Ammon's horn (tissue), 1 donor: ENCODE measurements at regions not wholly inside any gene's neighbourhood (a gene's known extent, or its start where the extent isn't known, plus 50 kb on each side); places are given as distances from the start of the nearest gene placed in this dataset.
"Not testable (repeated sequence)": the region's sequence is repeated elsewhere in the genome, so short reads cannot be mapped to it uniquely, and the experiment has no call there.

Experiments used
- DNase-seq: peaks from one replicate; pipeline ENCODE4 v3.0.0-alpha.2; 2016; ENCODE audit warnings: low spot score

DNA sequence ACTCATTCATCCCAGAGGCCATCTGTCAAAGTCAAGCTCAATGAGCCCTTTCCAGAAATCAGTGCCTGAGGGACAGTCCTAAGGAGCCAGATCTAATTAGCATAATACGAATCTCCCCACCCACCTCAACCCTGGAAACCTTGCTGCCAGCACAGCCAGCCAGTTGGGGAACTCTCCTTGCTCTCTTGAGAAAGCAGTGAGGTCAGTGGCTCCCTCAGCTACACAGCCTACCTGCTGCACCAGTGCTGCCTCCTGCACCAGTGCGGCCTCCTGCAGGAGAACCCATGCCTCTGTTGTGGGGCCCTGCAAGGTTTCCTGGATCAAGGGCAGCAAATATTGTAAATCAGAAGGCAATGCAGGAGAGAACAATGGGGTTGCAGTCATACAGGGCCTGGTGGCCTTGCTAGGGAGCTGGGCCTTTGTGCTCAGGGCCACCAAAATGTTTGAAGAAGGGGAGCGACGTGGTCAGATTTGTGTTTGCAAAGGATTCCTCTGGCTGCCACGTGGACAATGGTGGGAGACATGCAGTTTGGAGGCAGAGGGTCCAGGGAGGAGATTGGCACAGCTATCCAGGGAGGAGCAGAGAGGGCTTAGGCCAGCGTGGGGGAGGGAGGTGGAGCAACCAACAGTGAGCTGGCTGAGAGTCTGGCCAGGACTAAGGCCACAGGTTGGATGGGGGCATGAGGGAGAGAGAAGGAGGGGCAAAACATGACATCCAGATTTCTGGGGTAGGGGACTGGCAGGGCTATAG lies 124.3 kb upstream of the MAMLD1 start:
- no peak for DNase-seq

DNA sequence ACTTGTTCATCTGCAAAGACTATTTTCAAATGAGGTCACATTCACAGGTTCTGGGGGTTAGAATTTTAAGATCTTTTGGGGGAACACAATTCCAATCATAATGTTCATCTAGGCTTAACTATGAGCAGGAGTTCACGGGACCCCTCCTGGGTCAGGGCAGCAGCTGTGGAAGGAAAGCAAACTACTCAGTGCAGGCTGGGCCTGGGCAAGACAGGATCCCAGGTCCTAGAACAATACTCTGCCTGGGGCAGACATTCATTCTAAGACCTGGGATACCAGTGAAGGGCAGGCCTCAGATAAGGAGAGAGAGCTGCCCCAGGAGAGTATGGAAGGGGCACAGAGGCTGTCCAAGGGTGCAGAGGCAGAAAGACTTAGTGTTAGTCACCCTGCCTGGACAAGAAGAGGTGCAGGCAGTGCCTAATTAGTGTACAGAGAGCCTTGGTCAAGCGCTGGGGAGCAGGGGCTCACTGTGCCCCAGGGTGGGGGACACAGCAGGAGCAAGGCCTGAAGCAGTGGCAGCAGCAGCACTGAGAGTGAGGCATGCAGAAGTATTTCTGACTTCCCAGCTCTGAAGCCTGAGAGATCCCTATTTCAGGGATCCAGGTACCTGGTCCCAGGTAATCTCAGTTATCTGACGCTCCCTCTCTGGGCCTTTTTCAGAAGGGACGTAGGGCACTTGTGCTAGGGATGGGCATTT lies 123.0 kb upstream of the MAMLD1 start:
- DNase-seq = no peak

- no peak for DNase-seq
Observed at GRCh38 chrX:150240643-150240970, 122.5 kb upstream of the MAMLD1 start.

DNA sequence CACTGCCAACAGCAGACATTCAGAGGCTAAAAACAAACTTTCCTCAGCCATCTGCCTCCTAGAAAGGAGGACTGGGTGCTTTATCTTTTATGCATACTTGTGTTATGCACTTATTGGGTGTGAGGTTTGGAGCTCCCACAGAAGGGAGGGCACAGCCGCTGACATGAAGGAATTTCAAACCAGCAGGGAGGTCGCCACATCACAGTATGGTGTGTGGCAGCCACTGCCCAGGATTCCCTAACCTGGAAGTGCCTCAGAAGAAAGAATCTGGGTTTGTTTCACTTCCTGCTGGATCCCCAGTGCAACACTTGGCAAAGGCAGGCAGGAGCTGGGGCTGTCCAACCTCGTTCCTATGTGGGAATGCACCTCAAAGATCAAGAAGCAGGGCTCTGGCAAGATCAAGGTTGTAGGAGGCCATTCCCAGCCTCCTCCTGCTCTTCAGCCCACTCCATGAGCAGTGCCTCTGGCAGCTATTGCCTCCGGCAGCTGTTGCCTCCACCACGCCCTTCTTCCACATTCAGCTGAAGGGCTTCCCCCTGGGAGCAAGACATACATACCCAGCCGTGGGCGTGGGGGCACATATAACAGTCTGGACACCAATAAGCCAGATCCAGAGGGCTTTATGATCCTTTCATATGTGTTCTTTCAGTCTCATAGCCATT lies 109.0 kb upstream of the MAMLD1 start:
- DNase-seq = no peak

GRCh38 chrX:150254909-150255308 lies 108.2 kb upstream of the MAMLD1 start:
- DNase-seq = no peak

GRCh38 chrX:150255441-150256296 lies 107.4 kb upstream of the MAMLD1 start:
- DNase-seq = no peak

- no peak for DNase-seq
Observed at GRCh38 chrX:150256297-150256650, 106.8 kb upstream of the MAMLD1 start.

- DNase-seq = no peak
Observed at GRCh38 chrX:150257353-150258175, 105.6 kb upstream of the MAMLD1 start.

DNA sequence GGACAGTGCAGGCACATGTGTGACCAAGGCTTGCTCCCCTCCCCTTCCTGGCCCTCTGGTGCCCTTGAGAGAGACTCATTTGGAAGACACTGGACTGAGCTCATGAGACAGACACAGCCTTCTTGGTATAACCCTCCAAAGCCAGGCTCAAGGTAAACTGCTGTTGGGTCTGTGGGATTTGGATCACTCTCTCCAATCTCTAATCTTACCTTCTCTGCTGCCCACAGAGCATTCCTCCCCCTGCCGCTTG lies 105.0 kb upstream of the MAMLD1 start:
- DNase-seq = no peak

DNA sequence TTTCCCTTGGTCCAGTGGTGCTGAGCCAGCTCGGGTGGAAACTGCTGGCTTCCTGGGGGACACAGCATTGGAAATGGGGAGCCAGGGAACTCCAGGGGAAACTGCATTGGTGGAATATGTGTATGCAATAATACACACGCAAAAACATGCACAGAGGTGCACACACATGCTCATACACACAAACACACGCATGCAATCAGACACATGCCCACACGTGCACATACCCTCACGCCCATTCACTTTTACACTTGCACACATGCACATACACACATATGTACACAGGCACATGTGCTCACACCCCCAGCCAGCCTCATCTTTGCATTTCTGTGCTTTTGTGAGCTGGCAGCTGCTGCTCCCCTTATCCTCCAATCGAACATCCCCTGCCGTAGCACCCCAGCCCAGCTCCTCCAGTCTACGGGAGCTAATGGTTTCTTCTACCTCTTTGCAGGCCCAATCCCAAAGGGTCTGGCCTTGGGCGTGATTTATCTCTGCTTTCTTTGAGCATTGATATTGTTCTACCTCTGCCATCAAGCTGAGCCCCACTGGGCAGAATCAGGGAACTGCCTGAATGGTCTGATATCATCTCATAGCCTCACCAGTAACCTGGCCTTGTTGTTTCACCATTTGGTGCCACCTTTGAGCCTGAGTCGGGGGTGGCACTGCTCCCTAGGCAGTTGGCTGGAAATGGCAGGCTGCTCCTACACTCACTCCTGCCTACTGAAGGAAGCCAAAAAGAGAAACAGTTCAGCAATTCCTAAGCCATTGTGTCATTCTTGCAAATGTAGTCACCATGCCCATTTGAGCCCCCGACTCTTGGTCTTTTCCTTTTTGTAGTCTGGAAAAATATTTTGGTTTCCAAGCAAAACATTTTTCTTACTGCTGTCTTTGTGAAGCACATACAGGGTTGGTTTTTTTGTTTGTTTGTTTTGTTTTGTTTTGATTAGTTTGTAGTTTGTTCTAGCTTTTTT lies 104.4 kb upstream of the MAMLD1 start:
- DNase-seq = no peak

- no peak for DNase-seq
Observed at GRCh38 chrX:150262456-150262855, 100.7 kb upstream of the MAMLD1 start.

DNA sequence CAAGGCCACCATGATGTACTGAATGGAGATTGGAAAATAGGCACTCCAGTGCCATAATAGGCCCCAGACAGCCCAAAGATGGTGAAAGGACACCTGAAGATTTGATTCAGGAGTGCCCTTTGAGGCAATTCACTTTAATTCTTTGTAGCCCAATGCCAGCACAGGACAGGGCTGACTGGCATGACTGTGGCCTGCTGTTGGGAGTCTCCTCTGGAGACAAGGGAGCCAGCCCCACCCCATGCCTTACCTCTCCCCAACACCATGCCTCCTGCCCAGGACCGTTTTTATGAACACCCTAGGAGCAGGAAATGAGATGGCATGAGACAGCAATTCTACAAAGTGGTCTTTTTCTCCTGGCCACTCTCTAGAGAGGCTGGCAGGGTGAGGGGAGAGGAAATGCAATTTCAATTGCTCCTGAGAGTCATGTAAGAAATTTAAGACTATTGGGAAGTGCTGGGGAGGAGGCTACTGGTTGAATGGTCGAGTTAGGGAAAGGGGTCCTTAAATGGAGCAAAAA lies 94.2 kb upstream of the MAMLD1 start:
- DNase-seq = no peak

DNA sequence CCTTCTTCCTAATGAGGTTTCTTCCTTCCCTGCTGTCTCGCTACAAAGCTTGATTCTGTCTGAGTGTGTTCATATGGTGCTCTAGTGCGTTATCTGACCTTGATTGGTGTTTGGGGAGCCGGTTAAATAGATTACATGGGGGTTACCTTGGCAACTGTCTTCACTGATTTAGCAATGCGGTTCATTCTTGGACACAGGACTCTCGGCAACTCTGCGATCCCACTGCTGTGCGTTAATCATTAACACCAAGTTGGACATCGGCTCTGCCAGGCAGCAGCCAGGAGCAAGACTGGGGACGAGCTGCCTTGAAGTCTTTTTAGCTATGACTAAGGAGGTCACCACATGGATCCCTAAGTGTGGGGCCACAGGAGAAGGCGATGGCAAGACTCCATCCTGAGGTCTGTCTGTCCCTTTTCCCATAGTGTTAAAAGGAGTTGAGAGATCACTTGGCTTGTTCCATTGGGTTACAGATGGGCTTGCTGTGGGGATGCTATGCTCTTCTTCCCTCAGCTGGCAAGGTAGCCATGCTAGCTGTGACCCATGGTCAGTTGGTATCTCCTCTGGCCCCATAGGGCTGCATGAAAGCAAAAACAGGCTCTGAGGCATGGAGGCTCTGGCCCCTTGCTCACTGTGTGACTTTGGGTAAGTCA lies 93.4 kb upstream of the MAMLD1 start:
- DNase-seq = no peak

- DNase-seq = no peak
Observed at GRCh38 chrX:150270622-150271021, 92.5 kb upstream of the MAMLD1 start.

DNA sequence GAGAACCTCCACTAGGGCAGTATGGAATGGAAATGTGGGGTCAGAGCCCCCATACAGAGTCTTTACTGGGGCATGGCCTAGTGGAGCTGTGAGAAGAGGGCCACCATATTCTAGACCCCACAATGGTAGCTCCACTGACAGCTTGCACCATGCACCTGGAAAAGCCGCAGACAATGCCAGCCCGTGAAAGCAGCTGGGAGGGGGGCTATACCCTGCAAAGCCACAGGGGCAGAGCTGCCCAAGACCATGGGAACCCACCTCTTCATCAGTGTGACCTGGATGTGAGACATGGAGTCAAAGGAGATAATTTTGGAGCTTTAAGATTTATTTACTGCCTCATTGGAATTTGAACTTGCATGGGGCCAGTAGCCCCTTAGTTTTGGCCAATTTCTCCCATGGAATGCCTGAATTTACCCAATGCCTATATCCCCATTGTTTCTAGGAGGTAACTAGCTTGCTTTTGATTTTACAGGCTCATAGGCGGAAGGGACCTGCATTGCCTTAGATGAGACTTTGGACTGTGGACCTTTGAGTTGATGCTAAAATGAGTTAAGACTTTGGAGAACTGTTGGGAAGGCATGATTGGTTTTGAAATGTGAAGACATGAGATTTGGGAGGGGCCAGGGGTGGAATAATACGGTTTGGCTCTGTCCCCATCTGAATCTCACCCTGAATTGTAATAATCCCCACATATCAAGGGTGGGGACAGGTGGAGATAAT lies 89.4 kb upstream of the MAMLD1 start:
- not testable (repeated sequence) for DNase-seq

- no peak for DNase-seq
Observed at GRCh38 chrX:150282953-150283352, 80.2 kb upstream of the MAMLD1 start.

DNA sequence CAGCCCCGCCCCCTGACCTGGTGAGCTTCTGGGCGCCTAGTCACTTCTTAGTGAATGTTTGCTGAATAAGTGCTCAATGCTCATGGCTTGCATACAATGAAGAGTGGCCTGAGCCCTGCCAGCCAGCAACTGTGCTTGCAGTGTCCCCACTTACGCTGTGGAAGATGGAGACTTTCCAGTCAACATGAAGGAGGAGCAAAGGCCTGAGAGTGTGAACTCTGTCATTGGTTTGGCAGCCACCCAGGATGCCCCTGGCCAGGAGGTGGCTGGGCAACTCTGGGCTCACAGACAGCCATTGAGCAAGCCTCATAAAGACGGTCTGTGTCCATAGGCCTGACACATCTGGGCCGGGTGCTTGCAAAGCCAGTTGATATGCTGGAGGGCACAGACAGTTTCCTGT lies 72.1 kb upstream of the MAMLD1 start:
- DNase-seq = peak; percentile 93

DNA sequence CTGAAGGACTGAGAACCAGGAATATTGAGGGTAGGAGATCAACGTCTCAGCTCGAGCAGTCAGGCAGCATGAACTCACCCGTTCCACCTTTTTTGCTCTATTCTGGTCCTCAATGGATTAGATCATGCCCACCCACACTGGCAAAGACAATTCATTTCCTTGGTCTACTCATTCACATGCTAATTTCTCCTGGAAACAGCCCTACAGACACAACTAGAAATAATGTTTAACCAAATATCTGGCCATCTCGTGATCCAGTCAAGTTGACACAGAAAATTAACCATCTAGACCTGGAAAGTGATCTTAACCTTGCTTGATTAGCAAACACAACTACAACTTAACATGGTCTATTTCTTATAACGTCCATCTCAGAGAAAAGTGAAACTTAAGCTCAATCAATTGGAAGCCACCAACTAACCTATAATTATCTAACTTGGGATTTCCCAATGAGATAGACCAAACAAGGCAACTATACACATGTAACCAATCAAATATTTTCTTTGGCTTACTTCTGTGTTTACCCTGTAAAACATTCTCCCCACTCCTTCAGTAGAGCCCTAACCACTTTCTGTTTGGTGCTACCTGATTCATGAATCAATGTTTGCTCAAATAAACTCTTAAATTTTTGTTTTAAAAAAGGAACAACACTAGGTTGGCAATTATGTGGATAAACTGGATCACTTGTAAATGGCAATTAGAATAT lies 69.7 kb upstream of the MAMLD1 start:
- no peak for DNase-seq
